Neural progenitor cell (in vitro differentiated cells): ENCODE measurements at regions not wholly inside any gene's neighbourhood (a gene's known extent, or its start where the extent isn't known, plus 50 kb on each side); places are given as distances from the start of the nearest gene placed in this dataset.

ENCODE experiments used
- EZH2phosphoT487 ChIP-seq: fragments of 200-600 bp; sonication (generic); IDR thresholded peaks from 2 replicates; pipeline ENCODE4 v1.6.1; 2017; ENCODE audit warnings: antibody characterized with exemption
- TF ChIP-seq, protein P1 (sequence below): fragments of 200-600 bp; sonication (generic); IDR thresholded peaks from 2 replicates; pipeline ENCODE4 v1.5.1; 2017; ENCODE audit warnings: antibody characterized with exemption, mild to moderate bottlenecking

DNA sequence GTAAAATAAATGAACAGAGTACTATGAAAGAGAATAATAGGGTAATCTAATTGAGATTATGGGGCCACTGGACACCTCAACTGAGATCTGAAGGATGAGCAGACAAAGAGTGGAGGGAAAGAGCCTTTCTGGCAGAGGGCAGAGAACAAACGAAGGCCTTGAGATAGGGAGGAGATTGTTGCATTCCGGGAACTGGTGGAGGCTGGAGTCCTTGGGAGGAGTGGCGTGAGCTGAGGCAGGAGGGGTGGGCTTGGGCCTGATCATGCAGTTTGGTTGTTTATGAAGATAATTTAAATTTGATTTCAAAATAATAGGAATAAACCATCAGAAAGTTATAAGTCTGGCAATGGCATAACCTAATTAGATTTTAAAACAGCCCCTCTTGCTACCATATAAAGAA is 59.5 kb upstream of the GALNT15 start:
- TF ChIP-seq EZH2phosphoT487, result no peak
- TF ChIP-seq, protein P1, sequence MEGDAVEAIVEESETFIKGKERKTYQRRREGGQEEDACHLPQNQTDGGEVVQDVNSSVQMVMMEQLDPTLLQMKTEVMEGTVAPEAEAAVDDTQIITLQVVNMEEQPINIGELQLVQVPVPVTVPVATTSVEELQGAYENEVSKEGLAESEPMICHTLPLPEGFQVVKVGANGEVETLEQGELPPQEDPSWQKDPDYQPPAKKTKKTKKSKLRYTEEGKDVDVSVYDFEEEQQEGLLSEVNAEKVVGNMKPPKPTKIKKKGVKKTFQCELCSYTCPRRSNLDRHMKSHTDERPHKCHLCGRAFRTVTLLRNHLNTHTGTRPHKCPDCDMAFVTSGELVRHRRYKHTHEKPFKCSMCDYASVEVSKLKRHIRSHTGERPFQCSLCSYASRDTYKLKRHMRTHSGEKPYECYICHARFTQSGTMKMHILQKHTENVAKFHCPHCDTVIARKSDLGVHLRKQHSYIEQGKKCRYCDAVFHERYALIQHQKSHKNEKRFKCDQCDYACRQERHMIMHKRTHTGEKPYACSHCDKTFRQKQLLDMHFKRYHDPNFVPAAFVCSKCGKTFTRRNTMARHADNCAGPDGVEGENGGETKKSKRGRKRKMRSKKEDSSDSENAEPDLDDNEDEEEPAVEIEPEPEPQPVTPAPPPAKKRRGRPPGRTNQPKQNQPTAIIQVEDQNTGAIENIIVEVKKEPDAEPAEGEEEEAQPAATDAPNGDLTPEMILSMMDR, result no peak
